Ovary (tissue), 3 donors: ENCODE measurements at regions not wholly inside any gene's neighbourhood (a gene's known extent, or its start where the extent isn't known, plus 50 kb on each side); places are given as distances from the start of the nearest gene placed in this dataset.

Experiments used
- EP300 ChIP-seq: sonication (generic); formaldehyde crosslinking; IDR thresholded peaks from one replicate; pipeline ENCODE4 v1.6.1; 2017; ENCODE audit warnings: antibody characterized with exemption
- POLR2A ChIP-seq: fragments of 450-650 bp; IDR thresholded peaks from one replicate; pipeline ENCODE4 v1.6.1; 2017; ENCODE audit warnings: antibody characterized with exemption, mild to moderate bottlenecking, moderate library complexity
- TF ChIP-seq, protein P1 (sequence below), 3 donors: fragments of 450-650 bp in 2 of 3; fragments of 200-600 bp in 1 of 3; IDR thresholded peaks; one replicate each; pipeline versions ENCODE4 v1.5.1 to v1.8.0; 2016 to 2022; ENCODE audit warnings: antibody characterized with exemption in 3 of 3, mild to moderate bottlenecking in 1 of 3
- donor health status: DM: no; HTN: no; CAD: no.

DNA sequence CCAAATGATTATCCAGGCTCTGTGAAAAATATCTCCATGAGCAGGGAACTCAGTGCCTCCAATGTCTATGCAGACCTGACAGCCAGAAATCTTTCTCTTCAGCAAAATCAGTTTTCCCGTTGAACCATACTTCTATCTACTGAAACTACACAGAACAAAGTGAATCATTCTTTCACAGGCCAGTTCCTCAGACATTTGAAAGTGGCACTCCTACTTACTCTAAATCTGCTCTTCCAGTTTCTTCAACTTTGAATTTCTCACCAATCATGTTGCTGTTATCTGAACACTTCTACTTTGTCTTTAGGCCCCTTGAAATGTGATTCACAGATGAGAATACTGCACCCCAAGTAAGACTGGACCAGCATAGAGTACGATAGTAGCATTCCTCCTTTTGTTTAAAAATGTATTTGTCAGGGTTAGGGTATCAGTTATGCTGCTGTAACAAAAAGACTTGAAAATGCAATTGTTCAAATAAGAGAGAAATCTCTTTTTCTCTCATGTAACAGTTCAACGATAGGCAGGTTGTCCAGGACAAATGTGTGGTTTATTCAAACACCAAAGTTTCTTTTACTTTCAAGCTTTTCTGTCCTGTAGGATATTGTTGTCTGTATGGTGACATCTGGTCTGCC, 210.6 kb upstream of the KLF3 start:
- TF ChIP-seq, protein P1, sequence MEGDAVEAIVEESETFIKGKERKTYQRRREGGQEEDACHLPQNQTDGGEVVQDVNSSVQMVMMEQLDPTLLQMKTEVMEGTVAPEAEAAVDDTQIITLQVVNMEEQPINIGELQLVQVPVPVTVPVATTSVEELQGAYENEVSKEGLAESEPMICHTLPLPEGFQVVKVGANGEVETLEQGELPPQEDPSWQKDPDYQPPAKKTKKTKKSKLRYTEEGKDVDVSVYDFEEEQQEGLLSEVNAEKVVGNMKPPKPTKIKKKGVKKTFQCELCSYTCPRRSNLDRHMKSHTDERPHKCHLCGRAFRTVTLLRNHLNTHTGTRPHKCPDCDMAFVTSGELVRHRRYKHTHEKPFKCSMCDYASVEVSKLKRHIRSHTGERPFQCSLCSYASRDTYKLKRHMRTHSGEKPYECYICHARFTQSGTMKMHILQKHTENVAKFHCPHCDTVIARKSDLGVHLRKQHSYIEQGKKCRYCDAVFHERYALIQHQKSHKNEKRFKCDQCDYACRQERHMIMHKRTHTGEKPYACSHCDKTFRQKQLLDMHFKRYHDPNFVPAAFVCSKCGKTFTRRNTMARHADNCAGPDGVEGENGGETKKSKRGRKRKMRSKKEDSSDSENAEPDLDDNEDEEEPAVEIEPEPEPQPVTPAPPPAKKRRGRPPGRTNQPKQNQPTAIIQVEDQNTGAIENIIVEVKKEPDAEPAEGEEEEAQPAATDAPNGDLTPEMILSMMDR (IDR thresholded peaks at IDR 0.05), result no peak
- TF ChIP-seq POLR2A, result no peak
- no peak for TF ChIP-seq EP300
